Bone marrow (tissue), 2 donors: ENCODE measurements at regions not wholly inside any gene's neighbourhood (a gene's known extent, or its start where the extent isn't known, plus 50 kb on each side); places are given as distances from the start of the nearest gene placed in this dataset.

Source experiments
- DNase-seq, 2 donors: peaks; one replicate each; lab custom pipeline; 2025; lab: John Stamatoyannopoulos, UW

DNA sequence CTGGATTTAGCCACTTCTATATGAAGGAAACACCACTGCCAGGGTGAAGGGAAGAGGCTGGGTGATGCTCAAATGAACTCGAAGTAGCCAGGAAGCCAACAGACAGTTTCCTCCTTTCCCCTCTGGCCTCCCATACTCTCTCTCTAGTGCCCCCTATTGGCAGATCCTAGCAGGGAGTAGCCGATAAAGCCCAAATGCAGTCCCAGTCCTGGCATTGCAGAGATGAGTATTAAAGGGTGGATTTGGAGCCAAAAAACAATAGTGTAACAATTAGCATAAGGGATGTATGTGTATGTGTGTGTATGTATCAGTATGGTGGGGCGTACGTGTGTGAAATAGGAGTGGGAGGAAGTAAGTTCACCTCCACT, 213.8 kb upstream of the LDB2 start:
- DNase-seq = no peak

DNA sequence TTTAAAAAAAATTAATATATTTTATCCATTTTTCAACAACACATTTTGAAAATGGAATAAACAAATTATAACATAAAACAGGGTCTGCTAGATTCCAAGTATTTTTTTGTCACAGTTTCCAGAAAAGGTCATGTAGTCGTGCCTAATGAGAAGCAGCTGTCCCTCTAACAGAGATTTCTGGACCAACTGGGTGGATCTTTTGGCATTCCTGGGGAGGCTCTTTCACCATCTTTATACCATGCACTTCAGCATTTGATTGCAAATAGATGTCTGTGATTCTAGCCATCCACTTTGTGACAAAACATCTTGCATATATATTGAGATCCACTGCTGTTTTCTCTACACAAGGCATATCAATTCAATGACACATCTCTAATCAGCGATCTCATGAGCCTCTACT, 210.7 kb upstream of the LDB2 start:
- no peak for DNase-seq

DNA sequence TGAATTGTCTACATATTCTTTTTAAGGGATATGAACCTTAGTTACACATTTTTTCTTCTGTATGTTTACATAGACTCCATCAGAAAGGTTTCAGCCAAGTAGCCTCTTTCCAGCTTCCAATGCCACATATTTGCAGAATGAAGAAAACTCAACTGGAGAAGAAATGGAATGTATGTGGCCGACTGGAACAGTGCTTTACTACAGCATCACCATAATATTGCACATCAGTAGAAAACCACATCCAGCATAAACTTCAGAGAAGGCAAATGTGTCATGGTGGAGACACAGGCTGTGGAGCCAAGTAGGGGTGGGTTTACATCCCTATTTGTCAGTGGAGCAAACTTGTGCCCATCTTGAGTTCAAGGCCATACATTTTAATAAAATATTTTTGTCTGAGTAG, 204.8 kb upstream of the LDB2 start:
- DNase-seq = no peak

DNA sequence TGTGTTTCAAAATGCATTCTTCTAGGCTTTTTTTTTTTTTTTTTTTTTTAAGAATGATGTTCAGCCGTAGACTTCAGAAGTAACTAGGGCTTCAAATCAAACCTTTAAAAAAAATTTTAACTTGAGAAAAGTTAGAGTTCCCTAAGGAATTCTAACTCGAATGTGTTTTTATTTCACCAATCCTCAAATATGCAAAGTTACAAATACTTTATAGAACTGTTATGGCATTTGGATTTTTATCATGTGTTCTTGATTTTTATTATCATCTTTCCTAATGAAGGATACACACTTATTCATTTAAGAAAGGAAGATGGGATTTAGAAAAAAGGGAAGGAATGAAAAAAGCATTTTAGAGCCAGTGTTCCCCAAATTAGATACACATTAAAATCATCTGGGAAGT, 200.6 kb upstream of the LDB2 start:
- no peak for DNase-seq

DNA sequence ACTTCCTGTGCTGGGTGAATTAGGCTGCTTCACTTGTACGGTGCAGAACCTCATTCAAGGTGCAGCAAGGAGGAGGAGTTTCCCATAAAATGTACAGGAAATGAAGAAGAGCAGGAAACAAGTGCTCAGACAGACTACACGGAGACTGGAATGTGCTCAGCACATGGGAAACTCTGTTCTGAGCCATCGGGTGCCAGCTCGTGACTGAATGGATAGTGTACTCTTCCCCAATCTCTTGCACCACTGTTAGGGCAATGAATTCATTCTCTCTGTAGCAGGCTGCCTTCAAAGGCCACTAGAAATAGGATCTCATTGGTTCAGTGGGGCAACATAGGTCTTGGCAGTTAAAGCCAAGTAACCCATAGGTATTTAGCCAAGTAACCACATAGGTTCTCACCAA, 200.0 kb upstream of the LDB2 start:
- no peak for DNase-seq

DNA sequence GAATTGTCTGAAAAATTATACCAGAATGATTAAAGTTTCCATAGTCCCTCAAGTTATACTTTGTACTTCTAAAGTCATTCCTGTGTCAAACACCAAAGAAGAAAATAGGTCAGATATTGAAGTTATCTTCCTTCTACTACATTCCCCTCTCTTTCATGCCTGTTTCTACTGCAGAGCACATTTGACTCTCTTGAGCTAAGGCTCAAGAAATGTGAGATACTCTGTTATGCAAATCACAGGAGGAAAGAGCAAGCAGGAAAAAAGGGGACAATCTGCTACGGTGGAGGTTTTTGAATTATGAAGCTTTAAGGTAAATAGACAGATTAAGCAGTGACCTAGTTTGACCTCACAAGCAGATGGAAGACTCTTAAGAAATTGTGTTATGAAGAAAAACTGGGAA, 198.9 kb upstream of the LDB2 start:
- DNase-seq = no peak

DNA sequence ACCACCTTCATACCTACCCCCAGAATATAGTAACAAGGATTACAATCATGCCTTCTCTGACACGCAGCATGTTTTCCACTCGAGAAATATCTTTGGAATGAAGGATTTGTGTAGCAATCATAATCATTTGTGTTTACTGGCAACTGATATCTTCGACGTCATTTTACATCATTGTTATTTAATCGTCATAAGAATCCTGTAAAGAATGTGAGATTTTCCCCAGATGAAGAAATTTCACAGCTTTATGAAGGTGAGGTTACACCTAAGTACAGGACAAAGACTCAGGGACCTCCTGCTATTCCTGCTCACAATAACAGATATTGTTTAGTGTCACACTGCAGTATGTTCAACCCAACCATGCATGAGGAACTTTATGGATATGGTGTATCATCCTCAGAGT, 198.2 kb upstream of the LDB2 start:
- no peak for DNase-seq

DNA sequence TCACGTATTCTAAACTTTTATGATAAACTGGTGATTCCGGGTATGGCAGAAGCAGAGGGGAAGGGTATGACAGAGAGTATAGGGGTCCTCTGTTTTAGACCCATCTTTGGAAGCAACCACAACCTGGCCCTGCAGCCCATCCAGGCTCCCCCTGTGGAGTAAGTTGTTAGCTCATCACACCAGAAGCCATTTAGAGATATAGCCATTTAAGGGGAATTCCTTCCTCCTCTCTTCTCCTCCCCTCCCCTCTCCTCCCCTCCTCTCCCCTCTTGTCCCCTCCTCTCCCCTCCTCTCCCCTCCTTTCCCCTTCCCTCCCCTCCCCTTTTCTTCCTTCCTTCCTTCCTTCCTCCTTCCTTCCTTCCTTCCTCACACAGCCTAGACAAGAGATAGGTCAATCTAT, 197.3 kb upstream of the LDB2 start:
- no peak for DNase-seq

DNA sequence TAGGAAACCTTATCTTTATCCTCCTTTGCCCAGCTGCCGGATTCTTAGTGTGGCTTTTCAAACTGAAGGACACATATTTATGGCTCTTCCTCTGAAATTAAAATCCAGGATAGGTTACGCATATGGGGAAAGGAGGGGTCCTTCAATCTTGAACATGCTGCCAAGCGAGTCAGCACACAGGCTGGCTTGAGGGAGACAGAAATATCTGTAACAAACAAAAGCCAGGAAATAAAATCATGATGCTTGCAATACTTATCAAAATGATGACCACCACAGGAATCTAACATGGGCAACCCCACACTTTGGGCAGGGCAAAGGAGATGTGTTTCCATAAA, 196.4 kb upstream of the LDB2 start:
- DNase-seq = no peak

DNA sequence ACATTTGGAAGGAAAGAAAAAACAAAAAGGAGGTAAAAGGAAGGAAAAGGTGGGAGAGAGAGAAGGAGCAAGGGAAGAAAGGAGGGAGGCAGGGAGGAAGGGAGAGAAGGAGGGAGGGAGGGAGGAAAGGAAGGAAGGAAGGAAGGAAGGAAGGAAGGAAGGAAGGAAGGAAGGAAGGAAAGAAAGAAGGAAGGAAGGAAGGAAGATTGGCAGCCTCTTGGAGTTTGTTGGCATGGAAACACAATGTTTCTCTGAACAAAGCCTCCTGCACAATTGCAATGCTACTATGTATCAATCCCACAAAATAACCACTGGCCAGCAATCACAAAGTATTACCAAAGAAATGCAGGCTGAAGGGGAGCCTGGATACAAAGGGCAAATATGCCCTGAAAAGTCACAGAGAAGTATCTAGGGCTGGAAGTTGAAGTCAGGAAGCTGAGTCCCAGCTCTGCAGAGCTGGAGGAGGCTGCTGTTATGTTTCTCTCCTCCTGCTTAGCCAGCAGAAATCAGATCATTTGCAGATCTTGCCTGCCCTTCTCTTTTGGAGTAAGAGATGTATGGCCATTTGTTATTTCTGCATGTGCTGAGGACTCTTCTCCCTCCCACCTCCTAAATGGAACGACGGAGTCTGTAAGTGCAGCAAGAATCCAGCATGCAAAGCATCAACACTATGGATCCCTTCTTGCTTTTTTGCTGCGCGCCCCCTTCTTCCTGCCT, 195.9 kb upstream of the LDB2 start:
- DNase-seq = no peak

DNA sequence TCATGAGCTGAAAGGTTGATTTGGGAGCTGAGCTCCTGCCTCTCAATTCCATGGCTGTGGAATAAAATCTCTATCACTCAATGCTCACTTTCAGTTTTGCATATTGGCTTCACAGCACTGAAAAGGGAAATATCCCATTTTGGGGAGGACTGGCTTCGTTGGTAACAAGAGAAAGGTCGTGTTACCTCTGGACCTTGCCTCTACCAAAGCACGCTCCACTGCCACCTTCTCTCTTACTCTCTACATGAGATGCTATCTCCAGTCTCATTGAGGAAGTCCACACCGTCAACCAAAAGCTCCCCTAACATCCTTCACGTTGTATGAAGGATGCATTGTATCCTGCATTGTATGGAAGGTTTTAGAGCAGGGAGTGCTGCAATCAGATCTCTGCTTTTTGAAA, 195.0 kb upstream of the LDB2 start:
- DNase-seq = no peak

DNA sequence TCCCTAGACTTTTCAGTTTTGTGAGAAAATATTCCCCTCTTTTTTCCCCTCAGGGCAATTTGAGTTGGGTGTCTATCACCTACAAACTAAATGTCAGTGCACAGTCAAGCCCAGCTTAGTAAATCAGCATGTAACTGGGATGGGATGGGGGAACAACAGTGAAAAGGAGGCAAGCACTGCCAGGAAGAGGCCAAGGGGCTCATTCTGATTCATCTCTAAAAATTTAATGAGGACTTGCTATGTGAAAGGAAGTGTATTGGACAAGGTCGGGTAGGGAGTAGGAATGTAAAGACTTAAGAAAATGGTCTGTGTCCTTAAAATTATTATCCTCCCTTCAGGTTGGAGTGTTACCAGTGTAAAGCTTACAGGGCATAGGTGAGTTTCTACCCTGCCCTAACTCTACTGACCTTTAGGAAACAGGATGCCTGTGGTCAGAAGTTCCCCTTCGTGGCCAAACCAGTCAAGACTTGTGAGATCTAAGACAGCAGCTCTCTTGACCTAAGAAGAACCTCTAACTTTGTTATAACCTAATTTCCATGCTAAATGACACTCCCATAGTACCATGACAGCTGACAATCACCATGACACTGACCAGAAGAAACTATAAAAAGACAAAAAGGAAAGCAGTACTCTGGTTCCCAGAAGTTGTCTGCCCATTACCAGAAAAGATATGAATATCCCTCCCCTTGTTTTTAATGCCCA, 194.4 kb upstream of the LDB2 start:
- DNase-seq = no peak

DNA sequence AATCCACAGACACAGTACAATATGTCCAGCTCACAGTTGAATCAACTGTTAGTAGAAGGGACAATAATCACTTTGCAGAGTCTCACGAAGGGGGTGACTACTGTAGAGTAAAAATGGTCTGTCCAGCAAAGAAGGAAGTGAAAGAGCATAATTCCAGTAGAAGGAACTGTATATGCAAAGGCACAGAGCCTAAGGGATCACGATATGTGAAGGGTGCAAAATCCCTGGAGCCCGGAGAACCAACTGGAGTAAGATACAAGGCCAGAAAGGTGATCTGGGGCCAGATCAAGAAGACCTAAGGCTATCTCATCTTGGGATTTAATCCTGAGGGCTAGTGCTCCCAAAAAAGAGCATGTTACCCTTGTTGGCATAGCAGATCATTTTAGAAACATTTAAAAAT, 192.7 kb upstream of the LDB2 start:
- no peak for DNase-seq

DNA sequence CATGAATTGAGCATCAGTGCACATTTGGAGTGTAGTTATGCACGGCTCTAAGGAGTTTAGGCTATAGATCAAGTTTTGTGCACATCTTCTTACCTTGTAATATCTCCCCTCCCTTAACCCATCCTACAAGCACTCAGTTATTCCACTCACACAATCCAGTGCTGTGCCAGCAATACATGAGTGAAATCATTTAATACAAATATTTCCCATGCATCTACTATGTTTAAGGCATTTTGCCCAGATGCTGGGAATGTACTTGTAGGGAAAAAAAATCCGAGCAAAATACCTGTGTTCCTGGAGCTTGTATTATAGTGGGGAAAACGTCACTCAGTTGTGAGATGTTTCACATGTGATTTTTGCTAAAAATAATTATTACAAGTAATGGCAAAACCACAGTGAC, 191.6 kb upstream of the LDB2 start:
- no peak for DNase-seq

DNA sequence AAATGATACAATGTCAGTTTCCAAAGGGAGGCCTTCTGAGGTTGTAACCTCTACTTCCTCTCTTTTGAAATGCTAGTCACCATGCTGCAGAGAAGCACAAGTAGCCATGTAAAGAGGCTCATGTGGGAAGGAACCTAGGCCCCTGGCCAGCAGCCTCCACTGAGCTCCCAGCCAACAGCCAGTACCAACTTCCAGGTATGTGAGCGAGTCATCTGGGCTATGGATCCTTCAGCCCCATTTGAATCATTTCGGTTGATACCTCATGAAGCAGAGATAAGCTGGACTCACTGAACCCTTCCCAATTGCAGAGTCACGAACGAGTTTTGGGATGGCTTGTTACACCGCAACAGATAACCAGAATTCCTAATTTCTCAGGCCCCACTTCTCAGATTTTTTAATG, 187.0 kb upstream of the LDB2 start:
- DNase-seq = no peak

DNA sequence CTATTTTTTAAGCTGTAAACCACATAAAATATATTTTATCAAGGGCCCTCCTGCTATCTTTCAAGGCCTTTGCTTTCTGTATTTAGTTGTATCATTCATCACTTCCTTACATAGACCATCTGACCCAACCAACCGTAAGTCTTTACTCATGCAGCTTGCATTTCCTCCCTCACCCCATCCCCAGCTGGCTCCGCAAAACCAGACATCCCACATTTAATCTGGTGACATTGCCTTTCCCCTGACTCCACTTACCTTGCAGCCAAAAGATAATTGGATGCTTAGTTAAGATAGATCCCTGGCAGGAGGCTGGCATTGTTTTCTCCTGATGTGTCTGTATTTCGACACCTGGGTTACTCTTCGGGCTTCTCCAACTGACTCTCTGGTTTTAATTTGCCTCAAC, 183.7 kb upstream of the LDB2 start:
- no peak for DNase-seq

DNA sequence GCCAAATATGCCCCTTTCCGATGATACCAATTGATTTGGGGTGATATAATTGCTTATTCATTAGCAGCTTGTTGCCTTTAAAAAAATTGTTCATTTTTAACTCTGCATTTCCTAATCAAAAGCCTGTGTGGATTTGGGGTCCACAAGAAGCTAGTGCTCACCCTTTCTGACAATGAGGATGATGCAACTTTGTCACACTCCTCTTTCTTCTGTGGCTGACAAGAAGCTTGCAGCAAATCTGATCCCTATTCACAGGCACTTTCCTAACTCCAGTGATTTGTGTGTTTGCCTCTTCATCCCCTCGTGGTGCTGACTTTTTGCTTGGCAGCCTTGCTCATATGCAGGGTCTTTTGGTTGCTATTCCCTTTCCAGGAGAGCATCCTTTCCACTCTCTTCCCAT, 182.7 kb upstream of the LDB2 start:
- DNase-seq = no peak

DNA sequence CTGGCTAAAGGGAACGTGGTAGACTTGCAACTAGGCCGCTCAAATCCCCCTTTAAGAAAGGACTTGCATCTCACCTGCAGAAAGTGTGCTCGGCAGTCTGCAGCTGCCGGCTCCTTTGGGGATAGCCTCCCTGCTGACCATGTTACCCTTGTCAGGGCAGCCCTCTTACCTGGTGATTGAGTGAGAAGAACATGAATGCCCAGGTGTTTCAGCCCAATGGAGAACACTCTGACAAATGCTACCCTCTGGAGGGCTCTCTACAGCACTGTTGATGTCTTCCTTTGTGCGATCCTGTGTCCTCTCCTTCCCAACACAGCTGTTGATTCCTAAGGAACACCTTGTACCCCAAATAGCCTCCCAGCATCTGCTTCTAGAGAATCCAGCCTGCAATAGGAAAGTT, 178.7 kb upstream of the LDB2 start:
- no peak for DNase-seq

DNA sequence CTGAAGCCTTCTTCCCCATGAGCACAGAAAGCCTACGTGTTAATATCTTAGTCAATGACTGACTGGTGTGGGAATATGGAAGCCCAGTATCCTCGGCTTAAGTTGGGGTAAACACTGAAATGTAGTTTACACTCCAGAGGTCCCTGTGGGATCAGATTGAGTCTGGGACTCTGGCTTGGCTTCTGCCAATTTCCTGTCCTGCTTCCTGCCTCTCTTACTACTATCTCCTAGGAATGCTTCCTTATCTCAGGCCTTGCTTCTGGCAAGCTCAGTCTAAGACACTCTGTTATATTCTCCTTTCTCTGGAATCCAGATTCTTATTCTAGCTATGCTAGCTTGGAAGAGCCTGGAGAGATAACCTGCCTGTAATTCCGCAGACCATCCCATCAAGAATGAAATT, 174.0 kb upstream of the LDB2 start:
- no peak for DNase-seq

DNA sequence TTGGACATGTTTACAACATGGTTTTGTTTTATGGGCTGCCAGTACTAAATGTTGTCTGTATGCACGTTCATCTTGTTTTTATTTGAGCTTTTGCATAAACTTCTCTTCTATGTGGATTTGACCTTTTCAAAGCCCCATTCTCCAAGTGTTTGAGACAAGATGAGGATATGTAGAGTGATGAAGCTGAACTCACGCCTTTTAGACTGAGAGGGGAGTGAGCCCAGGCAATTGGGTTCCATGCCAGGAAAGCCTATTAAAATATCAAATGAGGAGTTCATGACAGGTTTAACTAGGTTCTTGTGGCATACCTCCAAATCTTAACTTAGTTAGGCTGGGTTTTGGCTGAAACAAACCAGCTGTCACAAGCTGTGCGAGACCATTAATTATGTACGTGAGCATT, 170.4 kb upstream of the LDB2 start:
- no peak for DNase-seq

DNA sequence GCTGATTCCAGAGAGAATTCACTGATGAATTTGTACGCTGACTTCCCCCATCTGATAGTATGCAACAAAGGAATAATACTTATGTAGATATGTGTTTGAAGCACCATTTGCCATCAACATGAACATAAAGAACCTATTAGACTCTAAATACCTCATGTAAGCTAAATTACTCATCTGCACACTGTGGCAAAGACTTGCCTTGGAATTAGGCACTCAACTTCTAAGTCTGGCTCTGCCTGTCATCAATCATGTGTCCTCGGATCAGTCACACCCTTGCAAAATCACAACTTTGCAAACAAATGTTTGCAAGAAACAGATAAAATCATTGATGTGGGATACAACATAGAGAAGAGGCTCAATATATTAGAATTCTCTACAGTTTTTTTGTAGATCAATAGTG, 169.9 kb upstream of the LDB2 start:
- no peak for DNase-seq

DNA sequence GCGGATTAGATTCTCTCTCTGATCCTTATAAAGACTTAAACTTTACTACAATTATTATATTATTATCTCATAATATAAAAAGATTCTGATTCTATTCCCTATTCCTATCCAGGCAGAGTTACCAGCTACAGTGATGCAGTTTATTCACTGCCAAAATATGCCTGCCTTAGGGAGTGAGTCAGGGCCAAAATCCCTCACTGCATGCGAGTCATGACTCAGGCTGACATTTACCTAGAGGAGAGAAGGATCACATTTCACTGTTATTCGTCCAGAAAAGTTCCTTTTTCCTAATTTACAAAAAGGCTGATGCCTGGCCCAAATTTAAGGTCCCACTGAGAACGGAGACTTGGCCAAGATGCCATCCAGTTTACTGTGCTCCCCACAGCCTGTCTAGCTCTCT, 168.5 kb upstream of the LDB2 start:
- DNase-seq = no peak

DNA sequence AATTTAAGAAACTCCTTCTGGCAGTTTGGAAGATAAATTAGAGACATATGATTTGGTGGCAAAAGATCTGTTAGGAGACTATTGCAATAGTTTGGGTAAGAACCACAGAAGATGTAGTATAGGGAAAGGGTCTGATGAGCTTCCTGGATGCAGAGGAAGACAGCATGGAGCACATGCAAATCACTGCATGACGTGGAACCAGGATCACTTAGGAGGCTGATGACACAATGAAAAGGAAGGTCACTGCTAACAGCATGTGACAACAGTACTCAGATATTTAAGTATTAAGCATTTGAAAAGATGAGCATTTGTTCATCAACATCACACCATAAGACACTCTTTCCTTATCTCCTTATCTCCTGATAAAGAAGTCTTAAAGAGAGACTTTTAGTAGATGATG, 167.8 kb upstream of the LDB2 start:
- no peak for DNase-seq

DNA sequence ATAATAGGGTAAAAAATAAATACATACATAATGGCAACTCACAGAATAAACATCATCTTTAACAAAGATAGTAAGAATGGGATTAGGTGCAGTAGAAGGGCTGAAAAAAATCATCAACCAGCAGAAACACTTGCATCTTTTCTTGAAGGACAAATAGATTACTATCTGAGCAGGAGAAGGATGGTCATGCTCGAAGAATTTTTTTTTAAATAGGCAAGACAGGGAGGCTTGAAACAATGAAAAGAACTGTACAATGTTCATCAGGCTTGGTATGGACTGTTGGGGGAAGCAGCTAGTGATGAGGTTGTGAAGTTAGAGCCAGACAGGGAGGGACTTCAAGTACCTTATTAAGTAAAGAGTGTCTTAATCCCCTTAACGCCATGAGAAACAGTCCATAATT, 167.4 kb upstream of the LDB2 start:
- no peak for DNase-seq
